ENCODE measurements at regions not wholly inside any gene's neighbourhood (a gene's known extent, or its start where the extent isn't known, plus 50 kb on each side); places are given as distances from the start of the nearest gene placed in this dataset.

- TF ChIP-seq POLR2A (IDR thresholded peaks at IDR 0.05) (no peak), EP300 (IDR thresholded peaks at IDR 0.05) (no peak)
- TF ChIP-seq, protein P1, sequence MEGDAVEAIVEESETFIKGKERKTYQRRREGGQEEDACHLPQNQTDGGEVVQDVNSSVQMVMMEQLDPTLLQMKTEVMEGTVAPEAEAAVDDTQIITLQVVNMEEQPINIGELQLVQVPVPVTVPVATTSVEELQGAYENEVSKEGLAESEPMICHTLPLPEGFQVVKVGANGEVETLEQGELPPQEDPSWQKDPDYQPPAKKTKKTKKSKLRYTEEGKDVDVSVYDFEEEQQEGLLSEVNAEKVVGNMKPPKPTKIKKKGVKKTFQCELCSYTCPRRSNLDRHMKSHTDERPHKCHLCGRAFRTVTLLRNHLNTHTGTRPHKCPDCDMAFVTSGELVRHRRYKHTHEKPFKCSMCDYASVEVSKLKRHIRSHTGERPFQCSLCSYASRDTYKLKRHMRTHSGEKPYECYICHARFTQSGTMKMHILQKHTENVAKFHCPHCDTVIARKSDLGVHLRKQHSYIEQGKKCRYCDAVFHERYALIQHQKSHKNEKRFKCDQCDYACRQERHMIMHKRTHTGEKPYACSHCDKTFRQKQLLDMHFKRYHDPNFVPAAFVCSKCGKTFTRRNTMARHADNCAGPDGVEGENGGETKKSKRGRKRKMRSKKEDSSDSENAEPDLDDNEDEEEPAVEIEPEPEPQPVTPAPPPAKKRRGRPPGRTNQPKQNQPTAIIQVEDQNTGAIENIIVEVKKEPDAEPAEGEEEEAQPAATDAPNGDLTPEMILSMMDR (IDR thresholded peaks at IDR 0.05): no peak
Observed at GRCh38 chr2:168394262-168394661, 61.8 kb upstream of the CERS6 start.

GRCh38 chr2:168396131-168396530 is 59.9 kb upstream of the CERS6 start:
- DNase-seq (ENCODE audit: low spot score in 2 of 2): no peak
- no peaks in the 10 kb centered on the region for H3K36me3 ChIP-seq
- H3K4me1 ChIP-seq: no peaks in the 10 kb centered on the region
- WGBS, 2 donors: 21 to 29% methylated on average over 2 of the region's 2 CpGs
- TF ChIP-seq, protein P1 (IDR thresholded peaks at IDR 0.05): no peak
- TF ChIP-seq POLR2A (IDR thresholded peaks at IDR 0.05) (no peak), EP300 (IDR thresholded peaks at IDR 0.05) (no peak)
- H3K4me3 ChIP-seq: no peak overlapping the region
- H3K27ac ChIP-seq: no peak overlapping the region
- no peaks in the 10 kb centered on the region for H3K9me3 ChIP-seq
- no peaks in the 10 kb centered on the region for H3K27me3 ChIP-seq

More at GRCh38 chr2:168394262-168394661, 61.8 kb upstream of the CERS6 start:
- no peak overlapping the region for H3K27ac ChIP-seq
- H3K36me3 ChIP-seq: no peaks in the 10 kb centered on the region
- no peaks in the 10 kb centered on the region for H3K4me1 ChIP-seq
- no peak overlapping the region for H3K4me3 ChIP-seq
- H3K9me3 ChIP-seq: no peaks in the 10 kb centered on the region
- no peaks in the 10 kb centered on the region for H3K27me3 ChIP-seq
- DNase-seq (ENCODE audit: low spot score in 2 of 2): no peak

- 89 to 91% methylated on average over 2 of the region's 2 CpGs for WGBS, 2 donors
- DNase-seq (ENCODE audit: low spot score in 2 of 2): no peak
- H3K36me3 ChIP-seq: no peaks in the 10 kb centered on the region
- H3K27ac ChIP-seq: no peak overlapping the region
- no peak overlapping the region for H3K4me3 ChIP-seq
- H3K4me1 ChIP-seq: no peaks in the 10 kb centered on the region
- no peaks in the 10 kb centered on the region for H3K9me3 ChIP-seq
- no peaks in the 10 kb centered on the region for H3K27me3 ChIP-seq
- TF ChIP-seq, protein P1 (IDR thresholded peaks at IDR 0.05): no peak
- no peak for TF ChIP-seq POLR2A (IDR thresholded peaks at IDR 0.05)
- no peak for TF ChIP-seq EP300 (IDR thresholded peaks at IDR 0.05)
Observed at GRCh38 chr2:168397629-168398028, 58.4 kb upstream of the CERS6 start.

DNA sequence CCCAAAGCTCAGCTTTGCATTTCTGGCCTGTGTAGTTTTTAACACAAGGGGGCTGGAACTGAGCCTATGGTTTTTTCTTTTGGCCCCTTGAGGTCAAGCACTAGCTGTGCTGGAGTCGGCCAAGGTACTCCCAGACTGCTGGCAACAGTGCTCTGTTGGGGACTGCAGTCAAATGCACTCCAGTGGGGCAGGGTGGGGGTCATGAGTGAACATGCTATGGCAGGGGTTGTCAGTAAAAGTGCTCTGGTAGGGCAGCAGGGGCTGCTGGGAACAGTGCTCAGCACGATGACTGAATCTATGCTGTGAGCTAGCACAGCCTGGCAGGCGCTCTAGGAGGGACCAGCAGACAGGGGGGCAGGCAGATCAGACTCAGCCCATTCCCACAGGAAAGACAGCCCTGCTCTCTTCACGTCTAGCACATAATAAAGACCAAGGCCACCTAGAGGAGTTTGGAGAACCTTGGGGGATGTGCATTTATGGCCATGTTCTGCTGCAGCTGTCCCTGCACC is 55.0 kb upstream of the CERS6 start:
- Histone ChIP-seq H3K4me3 (no peak overlapping the region), H3K4me1 (no peaks in the 10 kb centered on the region), H3K27me3 (no peaks in the 10 kb centered on the region), H3K9me3 (no peaks in the 10 kb centered on the region), H3K36me3 (no peaks in the 10 kb centered on the region), H3K27ac (no peak overlapping the region)
- DNase-seq (ENCODE audit: low spot score in 2 of 2): no peak
- WGBS, 2 donors: 71 to 72% methylated on average over 4 of the region's 4 CpGs
- TF ChIP-seq EP300 (IDR thresholded peaks at IDR 0.05): no peak
- no peak for TF ChIP-seq POLR2A (IDR thresholded peaks at IDR 0.05)
- TF ChIP-seq, protein P1 (IDR thresholded peaks at IDR 0.05): no peak

- no peaks in the 10 kb centered on the region for H3K36me3 ChIP-seq
- no peaks in the 10 kb centered on the region for H3K27me3 ChIP-seq
- no peak overlapping the region for H3K27ac ChIP-seq
- DNase-seq (ENCODE audit: low spot score in 2 of 2): no peak
- WGBS, 2 donors: 65 to 83% methylated on average over 1 of the region's 1 CpG
- TF ChIP-seq, protein P1 (IDR thresholded peaks at IDR 0.05): no peak
- no peak for TF ChIP-seq POLR2A (IDR thresholded peaks at IDR 0.05)
- no peak for TF ChIP-seq EP300 (IDR thresholded peaks at IDR 0.05)
- no peaks in the 10 kb centered on the region for H3K4me1 ChIP-seq
- no peaks in the 10 kb centered on the region for H3K9me3 ChIP-seq
- no peak overlapping the region for H3K4me3 ChIP-seq
Observed at GRCh38 chr2:168401771-168402170, 54.3 kb upstream of the CERS6 start.
